Left lung (tissue), 4 donors: ENCODE measurements at regions not wholly inside any gene's neighbourhood (a gene's known extent, or its start where the extent isn't known, plus 50 kb on each side); places are given as distances from the start of the nearest gene placed in this dataset.
A peak's percentile ranks its signal among the peaks of the same experiment; 100 is the strongest.

Experiments
- ATAC-seq: fragments of 200-7000 bp; cut with Tn5 transposase; one replicate; pipeline ENCODE4 v1.9.1; 2020; ENCODE audit warnings: moderate library complexity
- DNase-seq, 4 donors: peaks; one replicate each; pipeline ENCODE4 v3.0.0-alpha.2; 2013 to 2020
- H3K27ac ChIP-seq, 2 donors: fragments of 200-600 bp; sonication (generic) in 1 of 2; one replicate each; pipeline versions ENCODE4 v1.5.0 to v1.8.0; 2020 to 2021
- H3K27me3 ChIP-seq, 2 donors: fragments of 200-600 bp; sonication (generic) in 1 of 2; one replicate each; pipeline versions ENCODE4 v1.5.0 to v1.8.0; 2020 to 2021
- H3K36me3 ChIP-seq, 2 donors: fragments of 200-600 bp; sonication (generic) in 1 of 2; one replicate each; pipeline versions ENCODE4 v1.5.0 to v1.8.0; 2020 to 2021
- H3K4me1 ChIP-seq, 2 donors: fragments of 200-600 bp; one replicate each; pipeline ENCODE4 v1.8.0; 2021
- H3K4me3 ChIP-seq, 2 donors: fragments of 200-600 bp; sonication (generic) in 1 of 2; one replicate each; pipeline versions ENCODE4 v1.5.0 to v1.8.0; 2020 to 2021; ENCODE audit warnings: mild to moderate bottlenecking in 1 of 2
- H3K9me3 ChIP-seq, 2 donors: fragments of 200-600 bp; sonication (generic) in 1 of 2; one replicate each; pipeline versions ENCODE4 v1.5.0 to v1.8.0; 2020 to 2021
- CTCF ChIP-seq, 2 donors: fragments of 200-600 bp; sonication (generic) in 1 of 2; IDR thresholded peaks; one replicate each; pipeline versions ENCODE4 v1.5.0 to v1.8.0; 2021; ENCODE audit warnings: antibody characterized with exemption in 2 of 2
- intact Hi-C, 2 donors: fragments of 100-400 bp; cut with DNase I; formaldehyde crosslinking; loops; one replicate each; pipeline versions ENCODE4 v1.11.2 to v1.14.2; 2022
- donor health status: DM: no; HTN: yes; CAD: no.
- donor health status: DM: no; HTN: no; CAD: no.

- DNase-seq (no peak), ATAC-seq (no peak)
- Histone ChIP-seq H3K36me3 (no peaks in the 10 kb centered on the region), H3K4me1 (peaks cover 0 to 6% of the 10 kb centered on the region in 2 donors), H3K9me3 (no peaks in the 10 kb centered on the region), H3K4me3 (no peak overlapping the region), H3K27me3 (no peaks in the 10 kb centered on the region), H3K27ac (no peak overlapping the region)
- TF ChIP-seq CTCF (IDR thresholded peaks at IDR 0.05), result no peak
- intact Hi-C loops, result no loop called here
Observed at GRCh38 chr11:109911488-109911887, 181.7 kb upstream of the ZC3H12C start.

GRCh38 chr11:109914038-109914437 lies 179.2 kb upstream of the ZC3H12C start:
- H3K4me3 ChIP-seq, result no peak overlapping the region
- H3K36me3 ChIP-seq, result no peaks in the 10 kb centered on the region
- ATAC-seq (peak; percentile 97), DNase-seq (peak in 2 of 4 donors; percentile 2 to 43)
- H3K27ac ChIP-seq, result no peak overlapping the region
- no peaks in the 10 kb centered on the region for H3K9me3 ChIP-seq
- no peak for TF ChIP-seq CTCF (IDR thresholded peaks at IDR 0.05)
- intact Hi-C loops, result no loop called here
- no peaks in the 10 kb centered on the region for H3K27me3 ChIP-seq
- peaks cover 0 to 6% of the 10 kb centered on the region in 2 donors for H3K4me1 ChIP-seq

- intact Hi-C loops, result no loop called here
- no peak for DNase-seq
- peaks cover 0 to 6% of the 10 kb centered on the region in 2 donors for H3K4me1 ChIP-seq
- no peak overlapping the region for H3K4me3 ChIP-seq
- no peaks in the 10 kb centered on the region for H3K27me3 ChIP-seq
- ATAC-seq, result peak; percentile 36
- H3K27ac ChIP-seq, result no peak overlapping the region
- TF ChIP-seq CTCF (IDR thresholded peaks at IDR 0.05), result no peak
- H3K9me3 ChIP-seq, result no peaks in the 10 kb centered on the region
- no peaks in the 10 kb centered on the region for H3K36me3 ChIP-seq
Observed at GRCh38 chr11:109914809-109915653, 178.2 kb upstream of the ZC3H12C start.

GRCh38 chr11:109926941-109927340 lies 166.3 kb upstream of the ZC3H12C start:
- Histone ChIP-seq H3K27me3 (no peaks in the 10 kb centered on the region), H3K4me1 (no peaks in the 10 kb centered on the region), H3K27ac (no peak overlapping the region), H3K4me3 (no peak overlapping the region), H3K9me3 (no peaks in the 10 kb centered on the region), H3K36me3 (no peaks in the 10 kb centered on the region)
- no peak for TF ChIP-seq CTCF (IDR thresholded peaks at IDR 0.05)
- DNase-seq, result no peak
- intact Hi-C loops, result no loop called here
- ATAC-seq, result no peak

GRCh38 chr11:109929308-109929707 lies 163.9 kb upstream of the ZC3H12C start:
- Histone ChIP-seq H3K4me1 (no peaks in the 10 kb centered on the region), H3K36me3 (no peaks in the 10 kb centered on the region), H3K4me3 (no peak overlapping the region), H3K9me3 (no peaks in the 10 kb centered on the region), H3K27ac (no peak overlapping the region), H3K27me3 (no peaks in the 10 kb centered on the region)
- TF ChIP-seq CTCF (IDR thresholded peaks at IDR 0.05), result no peak
- DNase-seq (no peak), ATAC-seq (no peak)
- intact Hi-C loops, result no loop called here
